B cell (primary cell): ENCODE measurements at regions not wholly inside any gene's neighbourhood (a gene's known extent, or its start where the extent isn't known, plus 50 kb on each side); places are given as distances from the start of the nearest gene placed in this dataset.

ENCODE experiments used
- CTCF ChIP-seq: fragments of 200-600 bp; IDR thresholded peaks from one replicate; pipeline ENCODE4 v1.8.0; 2022; ENCODE audit warnings: antibody characterized with exemption, mild to moderate bottlenecking
- EZH2 ChIP-seq: IDR thresholded peaks from 2 replicates; pipeline ENCODE4 v1.6.1; 2012; ENCODE audit warnings: borderline replicate concordance, low read depth, mild to moderate bottlenecking, moderate library complexity, low read length; ENCODE audit not compliant: insufficient read depth, poor library complexity, severe bottlenecking

GRCh38 chr3:104145164-104145563 lies 1221.5 kb upstream of the ALCAM start:
- TF ChIP-seq CTCF: no peak
- TF ChIP-seq EZH2: no peak
